HepG2 (cell line): ENCODE measurements at regions not wholly inside any gene's neighbourhood (a gene's known extent, or its start where the extent isn't known, plus 50 kb on each side); places are given as distances from the start of the nearest gene placed in this dataset.

Experiments used
- ATAC-seq: fragments of 200-7000 bp; cut with Tn5 transposase; 3 replicates; pipeline ENCODE4 v1.9.1; 2020; ENCODE audit warnings: mild to moderate bottlenecking, moderate library complexity
- BruUV-seq: library from RNA; stranded (reverse); fragments of 400-500 nt; replicated peaks from 2 replicates; lab custom pipeline; 2021; lab: Mats Ljungman, UMichigan
- CTCF ChIA-PET: fragments of 300-600 bp; formaldehyde crosslinking; extraction: SDS; loops from one replicate; lab custom pipeline; 2021; ENCODE audit warnings: low total read pairs, inconsistent platforms, low intra/inter-chr PET ratio; lab: Yijun Ruan, JAX
- POLR2A ChIA-PET: fragments of 350-600 bp; sonication (Branson Sonifier 250); formaldehyde crosslinking; loops from one replicate; lab custom pipeline; 2020; ENCODE audit warnings: antibody characterized with exemption, inconsistent platforms; lab: Yijun Ruan, JAX
- DNase-seq: peaks from one replicate; pipeline ENCODE4 v3.0.0-alpha.2; 2015; ENCODE audit warnings: low spot score
- FAIRE-seq: peaks from 3 replicates; lab custom pipeline; 2011; peaks lifted over from hg19 to GRCh38; lab: Jason Lieb, UNC
- H2AFZ ChIP-seq: one replicate; pipeline ENCODE4 v1.6.1; 2011; ENCODE audit warnings: low read length, inconsistent platforms
- H3K27ac ChIP-seq: fragments of 300-600 bp; 3 replicates; pipeline ENCODE4 v1.8.0; 2011; ENCODE audit warnings: mixed run types, mild to moderate bottlenecking, mixed read lengths, low read length, inconsistent platforms; ENCODE audit not compliant: insufficient read depth; ENCODE audit errors: extremely low read length
- H3K27me3 ChIP-seq, 2 experiments: fragments of 200-600 bp in 1 of 2; 2 replicates in 1 of 2; 3 replicates in 1 of 2; pipeline versions ENCODE4 v1.6.0 to v1.8.0; 2011; ENCODE audit warnings: low read length in 2 of 2, mild to moderate bottlenecking in 2 of 2, moderate library complexity in 2 of 2, inconsistent platforms in 1 of 2; ENCODE audit not compliant: insufficient read depth in 2 of 2, control insufficient read depth in 1 of 2
- H3K36me3 ChIP-seq, 2 experiments: fragments of 200-600 bp in 1 of 2; replicated peaks in 1 of 2; 2 replicates in 1 of 2; 3 replicates in 1 of 2; pipeline versions ENCODE4 v1.5.1 to v1.8.0; 2011; ENCODE audit warnings: low read length in 2 of 2, inconsistent platforms in 1 of 2; ENCODE audit not compliant: insufficient read depth in 2 of 2, control insufficient read depth in 1 of 2
- H3K4me1 ChIP-seq: 2 replicates; pipeline ENCODE4 v1.5.1; 2012; ENCODE audit warnings: low read length, inconsistent platforms; ENCODE audit not compliant: insufficient read depth
- H3K4me2 ChIP-seq: 2 replicates; pipeline ENCODE4 v1.6.0; 2011; ENCODE audit warnings: low read depth, low read length, inconsistent platforms
- H3K4me3 ChIP-seq, 3 experiments: fragments of 200-600 bp in 1 of 3; sonication (generic), shearing (Covaris generic) in 1 of 3; replicated peaks in 1 of 3; 2 replicates each; pipeline ENCODE4 v1.5.1; 2011 to 2016; ENCODE audit warnings: low read length in 3 of 3, inconsistent platforms in 2 of 3, low read depth in 2 of 3, mild to moderate bottlenecking in 2 of 3, control low read depth in 1 of 3, mixed read lengths in 1 of 3; ENCODE audit not compliant: insufficient read depth in 1 of 3
- H3K79me2 ChIP-seq: one replicate; pipeline ENCODE4 v1.6.1; 2011; ENCODE audit warnings: low read length, inconsistent platforms; ENCODE audit not compliant: insufficient read depth
- H3K9ac ChIP-seq: 2 replicates; pipeline ENCODE4 v1.6.0; 2011; ENCODE audit warnings: mild to moderate bottlenecking, low read depth, low read length, inconsistent platforms; ENCODE audit not compliant: insufficient read depth
- H3K9me3 ChIP-seq: 2 replicates; pipeline ENCODE4 v1.5.1; 2012; ENCODE audit warnings: mild to moderate bottlenecking, low read length
- H4K20me1 ChIP-seq: 2 replicates; pipeline ENCODE4 v1.6.0; 2011; ENCODE audit warnings: inconsistent platforms, mild to moderate bottlenecking, low read length, moderate library complexity; ENCODE audit not compliant: insufficient read depth
- ATF1 ChIP-seq: IDR thresholded peaks from 2 replicates; pipeline ENCODE4 v1.6.1; 2016; ENCODE audit warnings: mild to moderate bottlenecking, control low read depth
- HES4 ChIP-seq: sonication (generic); formaldehyde crosslinking; IDR thresholded peaks from 2 replicates; pipeline ENCODE4 v1.9.0; 2021; ENCODE audit warnings: mild to moderate bottlenecking, missing genetic modification reagents, borderline replicate concordance
- IRX3 ChIP-seq: sonication (generic); formaldehyde crosslinking; IDR thresholded peaks from 2 replicates; pipeline ENCODE4 v1.8.1; 2023; ENCODE audit warnings: mild to moderate bottlenecking, low read depth, missing genetic modification reagents, borderline replicate concordance
- KLF16 ChIP-seq, 2 experiments: sonication (generic) in 1 of 2; formaldehyde crosslinking in 1 of 2; IDR thresholded peaks; 2 replicates each; pipeline versions ENCODE4 v1.6.1 to v1.8.0; 2016 to 2023; ENCODE audit warnings: missing genetic modification reagents in 2 of 2, missing compliant biosample characterization in 1 of 2
- MYC ChIP-seq: sonication (generic); formaldehyde crosslinking; IDR thresholded peaks from 2 replicates; pipeline ENCODE4 v1.9.0; 2021; ENCODE audit warnings: missing genetic modification reagents, borderline replicate concordance
- NFKBIZ ChIP-seq: IDR thresholded peaks from 2 replicates; pipeline ENCODE4 v1.6.1; 2018; ENCODE audit warnings: missing genetic modification reagents, missing compliant biosample characterization
- NKX3-1 ChIP-seq: sonication (generic); formaldehyde crosslinking; IDR thresholded peaks from 2 replicates; pipeline ENCODE4 v1.5.0; 2020; ENCODE audit warnings: missing genetic modification reagents
- NR1H2 ChIP-seq: sonication (generic); formaldehyde crosslinking; IDR thresholded peaks from 2 replicates; pipeline ENCODE4 v1.8.1; 2022; ENCODE audit warnings: low read depth, missing genetic modification reagents, borderline replicate concordance
- POLR2AphosphoS5 ChIP-seq: IDR thresholded peaks from 2 replicates; pipeline ENCODE4 v1.6.1; 2012; ENCODE audit warnings: low read depth, low read length
- SOX5 ChIP-seq: IDR thresholded peaks from 2 replicates; pipeline ENCODE4 v1.6.1; 2016; ENCODE audit warnings: borderline replicate concordance
- ZHX1 ChIP-seq: sonication (generic); formaldehyde crosslinking; IDR thresholded peaks from 2 replicates; pipeline ENCODE4 v1.8.1; 2022; ENCODE audit warnings: low read depth, mild to moderate bottlenecking, missing genetic modification reagents
- ZKSCAN1 ChIP-seq: fragments of 150-350 bp; IDR thresholded peaks from 2 replicates; pipeline ENCODE4 v1.6.1; 2014; ENCODE audit warnings: low read length
- ZNF180 ChIP-seq: sonication (generic); formaldehyde crosslinking; IDR thresholded peaks from 2 replicates; pipeline ENCODE4 v1.4.0; 2020; ENCODE audit warnings: low read depth, missing genetic modification reagents, borderline replicate concordance
- ZNF253 ChIP-seq: sonication (generic); formaldehyde crosslinking; IDR thresholded peaks from 2 replicates; pipeline ENCODE4 v1.8.0; 2022; ENCODE audit warnings: mild to moderate bottlenecking, missing genetic modification reagents, borderline replicate concordance
- ZNF30 ChIP-seq: sonication (generic); formaldehyde crosslinking; IDR thresholded peaks from 2 replicates; pipeline ENCODE4 v1.5.0; 2020; ENCODE audit warnings: mild to moderate bottlenecking, missing genetic modification reagents
- ZNF451 ChIP-seq: sonication (generic); formaldehyde crosslinking; IDR thresholded peaks from 2 replicates; pipeline ENCODE4 v1.5.0; 2020; ENCODE audit warnings: mild to moderate bottlenecking, missing genetic modification reagents
- ZNF619 ChIP-seq: sonication (generic); formaldehyde crosslinking; IDR thresholded peaks from 2 replicates; pipeline ENCODE4 v1.4.0; 2020; ENCODE audit warnings: mild to moderate bottlenecking, missing genetic modification reagents
- WGBS: methylation state at CpG from one replicate; pipeline ENCODE4 v1.1.6; 2017; ENCODE audit warnings: low lambda C conversion rate; 5-methylcytosine and 5-hydroxymethylcytosine counted together
- in situ Hi-C: cut with HindIII; loops from 2 replicates; pipeline ENCODE4 v1.10.0; 2017; ENCODE audit warnings: low pct_unique_long_range_greater_than_20kb; ENCODE audit not compliant: extremely low pct_ligation_motif_present
- intact Hi-C: fragments of 100-400 bp; cut with micrococcal nuclease; formaldehyde crosslinking; loops from one replicate; pipeline ENCODE4 v1.10.0; 2022; ENCODE audit not compliant: unreplicated experiment
- TF ChIP-seq, protein P1 (sequence below): sonication (generic); formaldehyde crosslinking; IDR thresholded peaks from 2 replicates; pipeline ENCODE4 v1.4.0; 2020; ENCODE audit warnings: missing genetic modification reagents
- TF ChIP-seq, protein P2 (sequence below): IDR thresholded peaks from 2 replicates; pipeline ENCODE4 v1.6.1; 2018; ENCODE audit warnings: missing genetic modification reagents, mild to moderate bottlenecking, missing compliant biosample characterization

GRCh38 chr2:239639421-239640185 lies 238.8 kb upstream of the HDAC4 start:
- H3K36me3 ChIP-seq = no peaks in the 10 kb centered on the region
- POLR2A ChIA-PET = no interaction called here
- 10% methylated on average over 5 of the region's 5 CpGs for WGBS

GRCh38 chr2:239638376-239638775 lies 237.6 kb upstream of the HDAC4 start:
- in situ Hi-C loops = no loop called here
- POLR2A ChIA-PET = no interaction called here
- TF ChIP-seq ZHX1 (CRISPR knock-in tag) (no peak), ZNF619 (CRISPR knock-in tag) (no peak), NFKBIZ (CRISPR knock-in tag) (no peak), IRX3 (CRISPR knock-in tag) (no peak), ATF1 (CRISPR knock-in tag) (no peak), MYC (CRISPR knock-in tag) (no peak), KLF16 (CRISPR knock-in tag; IDR thresholded peaks at IDR 0.05) (no peak), ZNF30 (CRISPR knock-in tag) (no peak), SOX5 (no peak), ZNF180 (CRISPR knock-in tag) (no peak)

More at GRCh38 chr2:239639421-239640185, 238.8 kb upstream of the HDAC4 start:
- intact Hi-C loops = no loop called here
- Histone ChIP-seq H2AFZ (no peak overlapping the region), H3K27me3 (peaks cover 0 to 7% of the 10 kb centered on the region in 2 experiments; a peak in 1 of 5 replicates), H3K9ac (no peak overlapping the region), H3K4me2 (no peak overlapping the region), H4K20me1 (no peaks in the 10 kb centered on the region), H3K4me1 (no peaks in the 10 kb centered on the region), H3K4me3 (no peak overlapping the region), H3K79me2 (no peaks in the 10 kb centered on the region), H3K9me3 (peaks cover 19% of the 10 kb centered on the region), H3K27ac (no peak overlapping the region)
- in situ Hi-C loops = no loop called here
- TF ChIP-seq ZKSCAN1 = no peak
- no peak for TF ChIP-seq ZNF451
- no peak for TF ChIP-seq NKX3-1
- TF ChIP-seq ZNF253 (CRISPR knock-in tag) = no peak
- no peak for TF ChIP-seq NR1H2 (CRISPR knock-in tag)
- TF ChIP-seq, protein P1, sequence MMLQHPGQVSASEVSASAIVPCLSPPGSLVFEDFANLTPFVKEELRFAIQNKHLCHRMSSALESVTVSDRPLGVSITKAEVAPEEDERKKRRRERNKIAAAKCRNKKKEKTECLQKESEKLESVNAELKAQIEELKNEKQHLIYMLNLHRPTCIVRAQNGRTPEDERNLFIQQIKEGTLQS (CRISPR knock-in tag) = no peak
- TF ChIP-seq, protein P2, sequence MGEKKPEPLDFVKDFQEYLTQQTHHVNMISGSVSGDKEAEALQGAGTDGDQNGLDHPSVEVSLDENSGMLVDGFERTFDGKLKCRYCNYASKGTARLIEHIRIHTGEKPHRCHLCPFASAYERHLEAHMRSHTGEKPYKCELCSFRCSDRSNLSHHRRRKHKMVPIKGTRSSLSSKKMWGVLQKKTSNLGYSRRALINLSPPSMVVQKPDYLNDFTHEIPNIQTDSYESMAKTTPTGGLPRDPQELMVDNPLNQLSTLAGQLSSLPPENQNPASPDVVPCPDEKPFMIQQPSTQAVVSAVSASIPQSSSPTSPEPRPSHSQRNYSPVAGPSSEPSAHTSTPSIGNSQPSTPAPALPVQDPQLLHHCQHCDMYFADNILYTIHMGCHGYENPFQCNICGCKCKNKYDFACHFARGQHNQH (CRISPR knock-in tag) = no peak
- TF ChIP-seq HES4 (CRISPR knock-in tag) = no peak
- no peak for TF ChIP-seq POLR2AphosphoS5
- no TSS peak for BruUV-seq
- ATAC-seq (no peak), DNase-seq (no peak), FAIRE-seq (no peak)
- CTCF ChIA-PET = no interaction called here

More at GRCh38 chr2:239638376-239638775, 237.6 kb upstream of the HDAC4 start:
- no peak overlapping the region for H3K4me3 ChIP-seq
- whole genome bisulfite sequencing = 2% methylated on average over 4 of the region's 4 CpGs
- H3K36me3 ChIP-seq = no peaks in the 10 kb centered on the region
- no peak for DNase-seq
- no peak overlapping the region for H2AFZ ChIP-seq
- no peak overlapping the region for H3K27ac ChIP-seq
- peaks cover 13% of the 10 kb centered on the region for H3K9me3 ChIP-seq
- intact Hi-C loops = no loop called here
- H3K4me1 ChIP-seq = no peaks in the 10 kb centered on the region
- ATAC-seq = no peak
- no peak overlapping the region for H3K9ac ChIP-seq
- H3K79me2 ChIP-seq = no peaks in the 10 kb centered on the region
- H3K27me3 ChIP-seq = peaks cover 0 to 7% of the 10 kb centered on the region in 2 experiments; a peak in 1 of 5 replicates
- no peak for FAIRE-seq
- BruUV-seq = no TSS peak
- CTCF ChIA-PET = no interaction called here
- no peak overlapping the region for H3K4me2 ChIP-seq
- H4K20me1 ChIP-seq = no peaks in the 10 kb centered on the region
